Lower leg skin (tissue), 4 donors: ENCODE measurements at regions not wholly inside any gene's neighbourhood (a gene's known extent, or its start where the extent isn't known, plus 50 kb on each side); places are given as distances from the start of the nearest gene placed in this dataset.

ENCODE experiments used
- DNase-seq, 2 donors: peaks; one replicate each; pipeline ENCODE4 v3.0.0-alpha.2; 2019; ENCODE audit warnings: low spot score in 2 of 2
- H3K4me3 ChIP-seq: fragments of 200-600 bp; sonication (generic); 2 replicates; pipeline ENCODE4 v1.5.1; 2017; ENCODE audit warnings: mild to moderate bottlenecking, low read depth; ENCODE audit not compliant: poor library complexity, severe bottlenecking
- CTCF ChIP-seq, 3 donors: fragments of 450-650 bp; IDR thresholded peaks; one replicate each; pipeline ENCODE4 v1.5.1; 2016; ENCODE audit warnings: antibody characterized with exemption in 3 of 3, mild to moderate bottlenecking in 3 of 3, moderate library complexity in 2 of 3
- POLR2A ChIP-seq, 2 donors: fragments of 450-650 bp; IDR thresholded peaks; one replicate each; pipeline ENCODE4 v1.6.1; 2016 to 2017; ENCODE audit warnings: antibody characterized with exemption in 2 of 2, mild to moderate bottlenecking in 1 of 2, moderate library complexity in 1 of 2
- WGBS, 2 donors: methylation state at CpG; one replicate each; pipeline ENCODE4 v1.1.5; 2018; 5-methylcytosine and 5-hydroxymethylcytosine counted together
- intact Hi-C: fragments of 100-400 bp; cut with DNase I; formaldehyde crosslinking; loops from one replicate; pipeline ENCODE4 v1.15.0; 2023; ENCODE audit warnings: low total_unique reads

- 50 to 67% methylated on average over 2 of the region's 2 CpGs for WGBS, 2 donors
- intact Hi-C loops: no loop called here
- DNase-seq: no peak
- TF ChIP-seq POLR2A (IDR thresholded peaks at IDR 0.05) (no peak), CTCF (IDR thresholded peaks at IDR 0.05) (no peak)
- no peak overlapping the region for H3K4me3 ChIP-seq
Observed at GRCh38 chr15:87225436-87225835, 1031.1 kb downstream of the NTRK3 start.

GRCh38 chr15:87224404-87224803 is 1032.1 kb downstream of the NTRK3 start:
- no peak for TF ChIP-seq CTCF (IDR thresholded peaks at IDR 0.05)
- TF ChIP-seq POLR2A (IDR thresholded peaks at IDR 0.05): no peak
- intact Hi-C loops: no loop called here
- WGBS, 2 donors: 66 to 70% methylated on average over 3 of the region's 3 CpGs
- no peak overlapping the region for H3K4me3 ChIP-seq
- DNase-seq: no peak

GRCh38 chr15:87219650-87220615 is 1036.6 kb downstream of the NTRK3 start:
- 54 to 56% methylated on average over 6 of the region's 6 CpGs for WGBS, 2 donors
- no peak for DNase-seq
- intact Hi-C loops: no loop called here

GRCh38 chr15:87215100-87215499 is 1041.4 kb downstream of the NTRK3 start:
- intact Hi-C loops: no loop called here
- no peak overlapping the region for H3K4me3 ChIP-seq
- 89 to 93% methylated on average over 1 of the region's 1 CpG for WGBS, 2 donors
- DNase-seq: no peak
- no peak for TF ChIP-seq POLR2A (IDR thresholded peaks at IDR 0.05)

More at GRCh38 chr15:87219650-87220615, 1036.6 kb downstream of the NTRK3 start:
- no peak overlapping the region for H3K4me3 ChIP-seq
- TF ChIP-seq POLR2A (IDR thresholded peaks at IDR 0.05): no peak
- no peak for TF ChIP-seq CTCF (IDR thresholded peaks at IDR 0.05)

GRCh38 chr15:87213626-87214025 is 1042.9 kb downstream of the NTRK3 start:
- DNase-seq: no peak
- intact Hi-C loops: no loop called here
- no peak overlapping the region for H3K4me3 ChIP-seq
- TF ChIP-seq CTCF (IDR thresholded peaks at IDR 0.05) (no peak), POLR2A (IDR thresholded peaks at IDR 0.05) (no peak)
- 51 to 65% methylated on average over 6 of the region's 6 CpGs for WGBS, 2 donors

GRCh38 chr15:87212041-87212440 is 1044.5 kb downstream of the NTRK3 start:
- WGBS, 2 donors: 46 to 61% methylated on average over 4 of the region's 4 CpGs
- no peak for TF ChIP-seq POLR2A (IDR thresholded peaks at IDR 0.05)
- no peak for TF ChIP-seq CTCF (IDR thresholded peaks at IDR 0.05)
- no peak overlapping the region for H3K4me3 ChIP-seq
- intact Hi-C loops: no loop called here
- no peak for DNase-seq
